ENCODE measurements at regions not wholly inside any gene's neighbourhood (a gene's known extent, or its start where the extent isn't known, plus 50 kb on each side); places are given as distances from the start of the nearest gene placed in this dataset.
"Not testable (repeated sequence)": the region's sequence is repeated elsewhere in the genome, so short reads cannot be mapped to it uniquely, and the experiment has no call there.

DNA sequence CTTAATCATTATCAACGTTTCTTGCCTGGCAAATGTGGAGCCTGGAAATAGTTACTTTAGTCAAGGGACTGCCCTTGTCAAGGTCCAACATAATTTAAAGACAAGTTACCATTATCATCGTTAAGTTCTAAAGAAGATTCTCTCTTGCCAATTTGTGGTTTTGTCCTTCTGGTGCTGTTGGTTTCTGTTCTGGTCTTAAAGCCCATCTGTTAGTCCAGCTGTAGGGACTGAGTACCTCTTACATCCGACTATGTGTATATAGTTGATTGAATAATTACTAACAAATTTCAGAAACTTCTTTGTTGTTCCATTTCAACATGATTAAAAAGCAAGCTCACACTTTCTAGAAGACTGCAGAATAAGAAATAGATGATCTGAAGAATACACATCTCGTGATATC lies 1854.9 kb downstream of the MAT2B start:
- Mint-ChIP-seq H3K27ac (no peak overlapping the region), H3K4me1 (ENCODE audit: low read depth) (no peaks in the 10 kb centered on the region), H3K36me3 (no peaks in the 10 kb centered on the region), H3K4me3 (no peak overlapping the region), H3K9me3 (ENCODE audit: low read depth) (peaks cover 5% of the 10 kb centered on the region), H3K27me3 (no peaks in the 10 kb centered on the region)

DNA sequence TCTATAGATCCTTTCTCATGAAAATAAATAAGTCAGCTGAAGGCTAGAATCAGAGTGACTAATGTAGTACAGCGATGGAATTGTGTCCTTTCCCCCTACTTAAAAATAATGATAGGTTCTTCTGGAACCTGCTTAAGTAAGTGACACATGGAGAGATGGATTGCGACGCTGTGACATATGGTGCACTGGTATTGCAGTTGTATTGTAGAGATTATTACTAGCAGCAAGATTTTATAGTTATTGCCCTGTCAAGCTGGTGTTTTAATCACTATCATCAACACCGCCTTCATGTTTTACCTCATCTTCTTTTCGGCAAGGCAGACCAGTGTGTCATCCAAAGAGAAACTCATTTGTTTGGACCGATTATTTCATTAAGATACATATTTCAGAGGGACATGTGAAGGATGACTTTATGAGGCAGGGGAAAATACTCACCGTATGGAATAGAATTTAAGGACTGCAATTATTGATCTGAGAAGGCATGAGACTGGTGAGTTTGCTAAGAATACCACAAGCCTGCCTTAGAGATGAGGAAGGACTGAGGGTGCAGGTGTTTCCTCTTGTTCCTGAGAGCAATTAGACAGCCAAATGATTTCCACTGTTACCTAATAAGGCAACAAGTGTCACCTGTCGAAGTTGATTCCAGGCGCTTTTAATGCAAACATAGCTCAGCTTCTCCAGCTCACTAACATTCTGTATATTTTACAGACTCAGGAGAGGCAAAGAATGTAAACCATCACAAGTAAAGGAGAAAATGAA lies 1855.5 kb downstream of the MAT2B start:
- Mint-ChIP-seq H3K9me3 (ENCODE audit: low read depth) (peaks cover 9% of the 10 kb centered on the region), H3K36me3 (no peaks in the 10 kb centered on the region), H3K27ac (no peak overlapping the region), H3K27me3 (no peaks in the 10 kb centered on the region), H3K4me1 (ENCODE audit: low read depth) (no peaks in the 10 kb centered on the region), H3K4me3 (no peak overlapping the region)

DNA sequence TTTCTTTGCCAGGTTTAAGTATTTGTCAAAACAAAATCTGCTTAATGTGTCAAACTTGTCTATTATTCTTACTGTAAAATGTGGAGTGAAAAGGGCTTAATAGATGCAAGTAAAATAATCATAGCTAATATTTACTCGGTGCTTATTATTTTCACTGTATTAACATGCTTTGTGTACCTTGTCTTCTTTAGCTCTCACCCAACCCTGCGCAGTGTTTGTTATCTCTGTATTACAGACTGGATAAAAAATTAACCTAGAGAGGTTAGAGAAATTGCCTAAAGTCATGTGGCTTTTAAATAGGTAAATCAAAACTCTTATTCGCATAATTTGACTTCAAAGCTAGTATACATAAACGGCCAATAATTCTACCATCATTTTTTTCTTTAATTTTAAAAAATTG lies 1864.8 kb downstream of the MAT2B start:
- Mint-ChIP-seq H3K4me3 (no peak overlapping the region), H3K9me3 (ENCODE audit: low read depth) (peaks cover 8% of the 10 kb centered on the region), H3K4me1 (ENCODE audit: low read depth) (no peaks in the 10 kb centered on the region), H3K36me3 (no peaks in the 10 kb centered on the region), H3K27ac (no peak overlapping the region), H3K27me3 (no peaks in the 10 kb centered on the region)

DNA sequence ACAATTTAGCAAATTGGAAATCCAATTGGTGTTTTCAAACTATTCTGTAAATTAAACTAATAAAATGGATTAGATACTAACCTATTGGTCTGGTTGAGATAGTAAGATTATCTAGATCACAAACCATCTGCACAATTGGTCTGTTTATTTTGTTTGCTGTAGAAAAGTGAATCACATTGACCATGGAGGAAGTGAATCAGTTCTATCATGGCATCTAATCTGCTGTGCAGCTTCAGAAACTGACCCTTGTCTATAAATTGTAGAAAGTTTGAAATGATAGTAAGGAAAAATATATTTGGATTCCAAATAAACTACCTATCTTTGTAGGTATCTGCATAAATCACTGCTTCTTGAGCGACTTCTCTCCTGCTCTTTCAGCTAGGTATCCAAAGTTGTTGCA lies 1865.4 kb downstream of the MAT2B start:
- Mint-ChIP-seq H3K4me1 (ENCODE audit: low read depth) (no peaks in the 10 kb centered on the region), H3K27ac (no peak overlapping the region), H3K36me3 (no peaks in the 10 kb centered on the region), H3K27me3 (no peaks in the 10 kb centered on the region), H3K9me3 (ENCODE audit: low read depth) (peaks cover 3% of the 10 kb centered on the region), H3K4me3 (no peak overlapping the region)

- Mint-ChIP-seq H3K27me3 (no peaks in the 10 kb centered on the region), H3K36me3 (no peaks in the 10 kb centered on the region), H3K9me3 (ENCODE audit: low read depth) (peaks cover 7% of the 10 kb centered on the region), H3K27ac (no peak overlapping the region), H3K4me1 (ENCODE audit: low read depth) (no peaks in the 10 kb centered on the region), H3K4me3 (no peak overlapping the region)
Observed at GRCh38 chr5:165375201-165375600, 1869.8 kb downstream of the MAT2B start.

DNA sequence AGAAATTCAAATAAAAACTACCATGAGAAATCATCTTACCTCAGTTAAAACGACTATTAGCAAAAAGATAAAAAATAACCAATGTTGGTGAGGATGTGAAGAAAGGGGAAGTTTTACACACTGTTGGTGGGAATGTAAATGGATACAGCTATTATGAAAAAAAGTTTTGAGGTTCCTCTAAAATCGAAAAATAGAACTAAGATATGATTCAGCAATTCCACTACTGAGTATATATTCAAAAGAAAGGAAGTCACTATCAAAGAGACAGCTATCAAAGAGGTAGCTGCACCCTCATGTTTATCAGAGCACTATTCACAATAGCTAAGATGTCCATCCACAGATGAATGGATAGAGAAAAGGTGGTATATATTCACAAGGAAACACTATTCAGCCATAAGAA lies 1888.4 kb downstream of the MAT2B start:
- Mint-ChIP-seq H3K9me3 (ENCODE audit: low read depth) (peaks cover 11% of the 10 kb centered on the region), H3K4me3 (no peak overlapping the region), H3K27me3 (no peaks in the 10 kb centered on the region), H3K36me3 (no peaks in the 10 kb centered on the region), H3K4me1 (ENCODE audit: low read depth) (no peaks in the 10 kb centered on the region), H3K27ac (no peak overlapping the region)

GRCh38 chr5:165397516-165397915 lies 1892.1 kb downstream of the MAT2B start:
- H3K27ac Mint-ChIP-seq: no peak overlapping the region

DNA sequence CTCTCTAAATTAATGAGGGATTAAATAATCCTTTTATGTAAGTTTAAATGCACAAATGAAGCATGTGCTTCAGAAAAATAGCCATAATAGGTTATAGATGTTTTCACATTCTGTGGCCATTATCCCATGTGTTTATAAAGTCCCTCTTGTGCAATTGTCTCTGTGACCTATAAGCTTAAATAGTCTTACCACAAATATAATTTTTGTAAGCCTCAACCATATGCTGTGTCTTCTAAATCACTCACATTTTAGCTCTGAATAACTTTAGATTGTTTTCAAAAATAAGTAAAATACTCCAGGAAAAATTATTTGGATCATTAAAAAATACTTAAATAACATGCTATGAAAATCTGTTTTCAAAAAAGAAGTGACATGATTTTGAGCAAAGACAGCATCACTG lies 1894.7 kb downstream of the MAT2B start:
- Mint-ChIP-seq H3K4me1 (ENCODE audit: low read depth) (no peaks in the 10 kb centered on the region), H3K27ac (no peak overlapping the region), H3K27me3 (no peaks in the 10 kb centered on the region), H3K4me3 (no peak overlapping the region), H3K9me3 (ENCODE audit: low read depth) (peaks cover 7% of the 10 kb centered on the region), H3K36me3 (no peaks in the 10 kb centered on the region)

More at GRCh38 chr5:165397516-165397915, 1892.1 kb downstream of the MAT2B start:
- Mint-ChIP-seq H3K4me3 (no peak overlapping the region), H3K36me3 (no peaks in the 10 kb centered on the region), H3K9me3 (ENCODE audit: low read depth) (peaks cover 7% of the 10 kb centered on the region), H3K4me1 (ENCODE audit: low read depth) (no peaks in the 10 kb centered on the region), H3K27me3 (no peaks in the 10 kb centered on the region)

- no peak overlapping the region for H3K27ac Mint-ChIP-seq
- peaks cover 7% of the 10 kb centered on the region for H3K9me3 Mint-ChIP-seq (ENCODE audit: low read depth)
- no peaks in the 10 kb centered on the region for H3K27me3 Mint-ChIP-seq
- H3K4me1 Mint-ChIP-seq (ENCODE audit: low read depth): no peaks in the 10 kb centered on the region
- H3K4me3 Mint-ChIP-seq: no peak overlapping the region
- no peaks in the 10 kb centered on the region for H3K36me3 Mint-ChIP-seq
Observed at GRCh38 chr5:165404917-165405316, 1899.5 kb downstream of the MAT2B start.

- Mint-ChIP-seq H3K9me3 (ENCODE audit: low read depth) (peaks cover 7% of the 10 kb centered on the region), H3K4me3 (no peak overlapping the region), H3K36me3 (no peaks in the 10 kb centered on the region), H3K27ac (no peak overlapping the region), H3K4me1 (ENCODE audit: low read depth) (no peaks in the 10 kb centered on the region), H3K27me3 (no peaks in the 10 kb centered on the region)
Observed at GRCh38 chr5:165405340-165405739, 1899.9 kb downstream of the MAT2B start.

DNA sequence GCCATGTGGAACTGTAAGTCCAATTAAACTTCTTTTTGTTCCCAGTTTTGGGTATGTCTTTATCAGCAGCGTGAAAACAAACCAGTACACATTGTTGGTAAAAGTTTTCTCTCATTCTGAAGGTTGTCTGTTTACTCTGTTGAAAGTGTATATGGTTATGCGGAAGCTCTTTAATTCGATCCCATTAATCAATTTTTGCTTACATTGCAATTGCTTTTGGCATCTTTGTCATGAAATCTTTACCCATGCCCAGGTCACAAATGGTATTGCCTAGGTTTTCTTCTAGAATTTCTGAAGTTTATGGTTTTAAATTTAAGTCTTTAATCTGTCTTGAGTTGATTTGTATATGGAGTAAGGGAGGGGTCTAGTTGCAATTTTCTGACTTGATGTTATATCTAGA lies 1901.9 kb downstream of the MAT2B start:
- no peak overlapping the region for H3K27ac Mint-ChIP-seq
- peaks cover 7% of the 10 kb centered on the region for H3K9me3 Mint-ChIP-seq (ENCODE audit: low read depth)
- no peaks in the 10 kb centered on the region for H3K27me3 Mint-ChIP-seq
- H3K36me3 Mint-ChIP-seq: no peaks in the 10 kb centered on the region
- no peak overlapping the region for H3K4me3 Mint-ChIP-seq
- H3K4me1 Mint-ChIP-seq (ENCODE audit: low read depth): no peaks in the 10 kb centered on the region

DNA sequence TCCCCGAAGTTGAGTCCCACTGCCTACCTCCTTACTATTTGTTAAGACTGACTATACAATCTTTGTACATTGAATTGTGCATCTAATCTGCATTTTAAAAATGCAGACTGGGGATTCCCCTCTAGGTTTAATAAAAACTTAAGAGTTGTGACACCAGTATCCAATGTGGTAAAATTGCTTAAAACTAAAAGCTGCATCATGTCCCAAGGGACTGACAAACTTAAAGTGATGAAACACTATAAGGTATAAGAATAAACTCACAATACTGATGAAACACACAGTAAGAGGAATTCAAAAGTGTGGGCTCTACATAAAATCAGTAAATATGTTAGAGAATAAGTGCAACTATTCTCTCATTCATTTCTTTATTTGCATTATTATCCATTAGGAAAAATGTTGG lies 1905.1 kb downstream of the MAT2B start:
- H3K4me3 Mint-ChIP-seq: no peak overlapping the region
- H3K9me3 Mint-ChIP-seq (ENCODE audit: low read depth): peaks cover 7% of the 10 kb centered on the region
- H3K4me1 Mint-ChIP-seq (ENCODE audit: low read depth): no peaks in the 10 kb centered on the region
- H3K27me3 Mint-ChIP-seq: no peaks in the 10 kb centered on the region
- no peaks in the 10 kb centered on the region for H3K36me3 Mint-ChIP-seq
- H3K27ac Mint-ChIP-seq: no peak overlapping the region

GRCh38 chr5:165411532-165411931 lies 1906.1 kb downstream of the MAT2B start:
- not testable (repeated sequence) for H3K4me3 Mint-ChIP-seq; H3K27ac Mint-ChIP-seq; H3K4me1 Mint-ChIP-seq (ENCODE audit: low read depth); H3K9me3 Mint-ChIP-seq (ENCODE audit: low read depth); H3K27me3 Mint-ChIP-seq; H3K36me3 Mint-ChIP-seq

- Mint-ChIP-seq H3K27me3 (no peaks in the 10 kb centered on the region), H3K36me3 (no peaks in the 10 kb centered on the region), H3K9me3 (ENCODE audit: low read depth) (peaks cover 11% of the 10 kb centered on the region)
Observed at GRCh38 chr5:165420493-165420892, 1915.1 kb downstream of the MAT2B start.

DNA sequence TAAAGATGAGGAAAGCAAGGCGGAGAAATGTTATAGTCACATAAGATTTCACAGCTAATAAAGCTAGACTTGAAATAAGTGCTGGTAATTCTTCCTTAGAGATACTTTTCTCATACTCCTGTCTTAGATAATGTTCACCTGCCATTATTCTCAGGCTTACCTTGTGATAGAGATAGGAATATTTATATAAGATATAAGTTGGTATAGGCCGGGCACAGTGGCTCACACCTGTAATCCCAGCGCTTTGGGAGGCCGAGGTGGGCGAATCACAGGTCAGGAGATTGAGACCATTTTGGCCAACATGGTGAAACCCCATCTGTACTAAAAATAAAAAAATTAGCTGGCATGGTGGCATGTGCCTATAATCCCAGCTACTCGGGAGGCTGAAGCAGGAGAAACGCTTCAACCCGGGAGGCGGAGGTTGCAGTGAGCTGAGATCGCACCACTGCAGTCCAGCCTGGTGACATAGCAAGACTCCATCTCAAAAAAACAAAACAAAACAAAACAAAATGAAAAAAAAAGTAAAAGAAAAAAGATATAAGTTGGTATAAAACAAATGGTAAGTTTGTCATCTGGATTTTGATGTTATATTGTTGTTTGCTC lies 1918.4 kb downstream of the MAT2B start:
- H3K36me3 Mint-ChIP-seq: no peaks in the 10 kb centered on the region
- peaks cover 10% of the 10 kb centered on the region for H3K9me3 Mint-ChIP-seq (ENCODE audit: low read depth)
- H3K4me1 Mint-ChIP-seq (ENCODE audit: low read depth): no peaks in the 10 kb centered on the region
- no peak overlapping the region for H3K27ac Mint-ChIP-seq
- H3K27me3 Mint-ChIP-seq: no peaks in the 10 kb centered on the region
- H3K4me3 Mint-ChIP-seq: no peak overlapping the region

More at GRCh38 chr5:165420493-165420892, 1915.1 kb downstream of the MAT2B start:
- no peaks in the 10 kb centered on the region for H3K4me1 Mint-ChIP-seq (ENCODE audit: low read depth)
- no peak overlapping the region for H3K27ac Mint-ChIP-seq
- no peak overlapping the region for H3K4me3 Mint-ChIP-seq

DNA sequence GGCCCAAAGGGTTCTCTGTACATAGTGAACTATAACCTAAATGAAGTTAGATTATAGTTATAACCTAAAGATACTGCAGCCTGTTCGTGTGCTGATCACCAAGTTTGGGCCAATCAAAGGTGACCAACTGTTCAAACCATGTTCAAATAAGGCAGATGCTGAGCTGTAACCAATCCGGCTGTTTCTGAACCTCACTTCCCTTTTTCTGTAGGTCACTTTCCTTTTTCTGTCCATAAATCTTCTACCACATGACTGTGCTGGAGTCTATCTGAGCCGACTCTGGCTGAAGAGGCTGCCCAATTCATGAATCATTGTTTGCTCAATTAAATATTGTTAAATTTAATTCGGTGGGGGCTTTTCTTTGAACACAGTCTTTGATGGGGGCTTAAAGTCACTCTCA lies 1920.2 kb downstream of the MAT2B start:
- Mint-ChIP-seq H3K36me3 (no peaks in the 10 kb centered on the region), H3K9me3 (ENCODE audit: low read depth) (peaks cover 9% of the 10 kb centered on the region), H3K27ac (no peak overlapping the region), H3K4me1 (ENCODE audit: low read depth) (no peaks in the 10 kb centered on the region), H3K27me3 (no peaks in the 10 kb centered on the region), H3K4me3 (no peak overlapping the region)
